H1 (cell line): ENCODE measurements at regions not wholly inside any gene's neighbourhood (a gene's known extent, or its start where the extent isn't known, plus 50 kb on each side); places are given as distances from the start of the nearest gene placed in this dataset.

Source experiments
- POU5F1 ChIP-seq: IDR thresholded peaks from 2 replicates; pipeline ENCODE4 v1.6.1; 2011; ENCODE audit warnings: low read depth, mild to moderate bottlenecking, low read length, moderate library complexity
- TF ChIP-seq, protein P1 (sequence below): fragments of 300-600 bp; sonication (generic); IDR thresholded peaks from 2 replicates; pipeline ENCODE4 v1.7.1; 2012; ENCODE audit warnings: low read length, moderate library complexity, mild to moderate bottlenecking, inconsistent platforms; ENCODE audit not compliant: insufficient replicate concordance

DNA sequence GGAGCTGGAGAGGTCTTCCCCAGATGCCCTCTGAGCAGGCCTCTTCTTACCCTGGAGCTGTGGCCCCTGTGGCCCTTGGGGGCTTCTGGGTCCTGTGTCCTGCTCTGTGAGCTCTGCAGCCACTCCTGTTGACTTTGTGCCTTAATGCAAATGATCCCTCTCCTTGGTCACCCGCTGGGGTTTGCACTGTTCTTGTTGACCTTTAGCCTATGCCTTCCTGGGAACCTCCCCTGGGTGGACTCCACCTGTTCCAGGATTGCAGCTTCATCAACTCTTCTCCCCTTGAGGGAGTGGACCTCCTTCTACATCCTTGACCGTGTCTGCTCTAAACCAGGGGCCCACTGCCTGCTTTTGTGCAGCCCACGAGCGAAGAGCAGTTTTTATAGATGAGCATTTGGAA is 58.6 kb upstream of the CTBP2 start (continued):
- TF ChIP-seq, protein P1, sequence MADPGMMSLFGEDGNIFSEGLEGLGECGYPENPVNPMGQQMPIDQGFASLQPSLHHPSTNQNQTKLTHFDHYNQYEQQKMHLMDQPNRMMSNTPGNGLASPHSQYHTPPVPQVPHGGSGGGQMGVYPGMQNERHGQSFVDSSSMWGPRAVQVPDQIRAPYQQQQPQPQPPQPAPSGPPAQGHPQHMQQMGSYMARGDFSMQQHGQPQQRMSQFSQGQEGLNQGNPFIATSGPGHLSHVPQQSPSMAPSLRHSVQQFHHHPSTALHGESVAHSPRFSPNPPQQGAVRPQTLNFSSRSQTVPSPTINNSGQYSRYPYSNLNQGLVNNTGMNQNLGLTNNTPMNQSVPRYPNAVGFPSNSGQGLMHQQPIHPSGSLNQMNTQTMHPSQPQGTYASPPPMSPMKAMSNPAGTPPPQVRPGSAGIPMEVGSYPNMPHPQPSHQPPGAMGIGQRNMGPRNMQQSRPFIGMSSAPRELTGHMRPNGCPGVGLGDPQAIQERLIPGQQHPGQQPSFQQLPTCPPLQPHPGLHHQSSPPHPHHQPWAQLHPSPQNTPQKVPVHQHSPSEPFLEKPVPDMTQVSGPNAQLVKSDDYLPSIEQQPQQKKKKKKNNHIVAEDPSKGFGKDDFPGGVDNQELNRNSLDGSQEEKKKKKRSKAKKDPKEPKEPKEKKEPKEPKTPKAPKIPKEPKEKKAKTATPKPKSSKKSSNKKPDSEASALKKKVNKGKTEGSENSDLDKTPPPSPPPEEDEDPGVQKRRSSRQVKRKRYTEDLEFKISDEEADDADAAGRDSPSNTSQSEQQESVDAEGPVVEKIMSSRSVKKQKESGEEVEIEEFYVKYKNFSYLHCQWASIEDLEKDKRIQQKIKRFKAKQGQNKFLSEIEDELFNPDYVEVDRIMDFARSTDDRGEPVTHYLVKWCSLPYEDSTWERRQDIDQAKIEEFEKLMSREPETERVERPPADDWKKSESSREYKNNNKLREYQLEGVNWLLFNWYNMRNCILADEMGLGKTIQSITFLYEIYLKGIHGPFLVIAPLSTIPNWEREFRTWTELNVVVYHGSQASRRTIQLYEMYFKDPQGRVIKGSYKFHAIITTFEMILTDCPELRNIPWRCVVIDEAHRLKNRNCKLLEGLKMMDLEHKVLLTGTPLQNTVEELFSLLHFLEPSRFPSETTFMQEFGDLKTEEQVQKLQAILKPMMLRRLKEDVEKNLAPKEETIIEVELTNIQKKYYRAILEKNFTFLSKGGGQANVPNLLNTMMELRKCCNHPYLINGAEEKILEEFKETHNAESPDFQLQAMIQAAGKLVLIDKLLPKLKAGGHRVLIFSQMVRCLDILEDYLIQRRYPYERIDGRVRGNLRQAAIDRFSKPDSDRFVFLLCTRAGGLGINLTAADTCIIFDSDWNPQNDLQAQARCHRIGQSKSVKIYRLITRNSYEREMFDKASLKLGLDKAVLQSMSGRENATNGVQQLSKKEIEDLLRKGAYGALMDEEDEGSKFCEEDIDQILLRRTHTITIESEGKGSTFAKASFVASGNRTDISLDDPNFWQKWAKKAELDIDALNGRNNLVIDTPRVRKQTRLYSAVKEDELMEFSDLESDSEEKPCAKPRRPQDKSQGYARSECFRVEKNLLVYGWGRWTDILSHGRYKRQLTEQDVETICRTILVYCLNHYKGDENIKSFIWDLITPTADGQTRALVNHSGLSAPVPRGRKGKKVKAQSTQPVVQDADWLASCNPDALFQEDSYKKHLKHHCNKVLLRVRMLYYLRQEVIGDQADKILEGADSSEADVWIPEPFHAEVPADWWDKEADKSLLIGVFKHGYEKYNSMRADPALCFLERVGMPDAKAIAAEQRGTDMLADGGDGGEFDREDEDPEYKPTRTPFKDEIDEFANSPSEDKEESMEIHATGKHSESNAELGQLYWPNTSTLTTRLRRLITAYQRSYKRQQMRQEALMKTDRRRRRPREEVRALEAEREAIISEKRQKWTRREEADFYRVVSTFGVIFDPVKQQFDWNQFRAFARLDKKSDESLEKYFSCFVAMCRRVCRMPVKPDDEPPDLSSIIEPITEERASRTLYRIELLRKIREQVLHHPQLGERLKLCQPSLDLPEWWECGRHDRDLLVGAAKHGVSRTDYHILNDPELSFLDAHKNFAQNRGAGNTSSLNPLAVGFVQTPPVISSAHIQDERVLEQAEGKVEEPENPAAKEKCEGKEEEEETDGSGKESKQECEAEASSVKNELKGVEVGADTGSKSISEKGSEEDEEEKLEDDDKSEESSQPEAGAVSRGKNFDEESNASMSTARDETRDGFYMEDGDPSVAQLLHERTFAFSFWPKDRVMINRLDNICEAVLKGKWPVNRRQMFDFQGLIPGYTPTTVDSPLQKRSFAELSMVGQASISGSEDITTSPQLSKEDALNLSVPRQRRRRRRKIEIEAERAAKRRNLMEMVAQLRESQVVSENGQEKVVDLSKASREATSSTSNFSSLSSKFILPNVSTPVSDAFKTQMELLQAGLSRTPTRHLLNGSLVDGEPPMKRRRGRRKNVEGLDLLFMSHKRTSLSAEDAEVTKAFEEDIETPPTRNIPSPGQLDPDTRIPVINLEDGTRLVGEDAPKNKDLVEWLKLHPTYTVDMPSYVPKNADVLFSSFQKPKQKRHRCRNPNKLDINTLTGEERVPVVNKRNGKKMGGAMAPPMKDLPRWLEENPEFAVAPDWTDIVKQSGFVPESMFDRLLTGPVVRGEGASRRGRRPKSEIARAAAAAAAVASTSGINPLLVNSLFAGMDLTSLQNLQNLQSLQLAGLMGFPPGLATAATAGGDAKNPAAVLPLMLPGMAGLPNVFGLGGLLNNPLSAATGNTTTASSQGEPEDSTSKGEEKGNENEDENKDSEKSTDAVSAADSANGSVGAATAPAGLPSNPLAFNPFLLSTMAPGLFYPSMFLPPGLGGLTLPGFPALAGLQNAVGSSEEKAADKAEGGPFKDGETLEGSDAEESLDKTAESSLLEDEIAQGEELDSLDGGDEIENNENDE = no peak
- TF ChIP-seq POU5F1 = no peak
